ENCODE measurements at regions not wholly inside any gene's neighbourhood (a gene's known extent, or its start where the extent isn't known, plus 50 kb on each side); places are given as distances from the start of the nearest gene placed in this dataset.

DNA sequence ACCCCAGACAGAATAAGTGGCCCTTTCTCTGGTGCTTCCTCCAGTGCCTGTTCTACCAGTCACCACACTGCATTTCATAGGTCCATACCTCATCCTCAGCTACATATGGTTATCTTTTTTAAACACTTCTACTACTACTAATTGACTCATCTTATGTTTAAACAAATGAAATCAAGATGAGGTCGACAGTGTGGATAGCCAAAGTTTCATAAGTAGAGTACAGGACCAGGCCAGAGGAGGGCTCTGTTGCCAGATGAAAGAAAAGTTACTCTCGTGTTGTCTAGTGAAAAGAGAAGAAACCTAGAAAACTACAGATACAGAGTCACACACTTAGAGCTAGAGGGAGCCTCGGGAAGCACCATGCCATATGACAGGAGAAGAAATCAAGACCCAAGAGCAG, 296.1 kb downstream of the VPS13C start:
- no peaks in the 10 kb centered on the region for H3K27me3 Mint-ChIP-seq (ENCODE audit: low read depth)
- no peaks in the 10 kb centered on the region for H3K36me3 Mint-ChIP-seq (ENCODE audit: low read depth)
- TF ChIP-seq CTCF (conservative IDR thresholded peaks at IDR 0.05) = no peak
- peaks cover 13% of the 10 kb centered on the region for H3K4me1 Mint-ChIP-seq
- no peak for DNase-seq (ENCODE audit: low read depth, low spot score)
- H3K27ac Mint-ChIP-seq (ENCODE audit: unreplicated experiment) = no peak overlapping the region
- H3K9me3 Mint-ChIP-seq = no peaks in the 10 kb centered on the region
- no peak overlapping the region for H3K4me3 Mint-ChIP-seq

DNA sequence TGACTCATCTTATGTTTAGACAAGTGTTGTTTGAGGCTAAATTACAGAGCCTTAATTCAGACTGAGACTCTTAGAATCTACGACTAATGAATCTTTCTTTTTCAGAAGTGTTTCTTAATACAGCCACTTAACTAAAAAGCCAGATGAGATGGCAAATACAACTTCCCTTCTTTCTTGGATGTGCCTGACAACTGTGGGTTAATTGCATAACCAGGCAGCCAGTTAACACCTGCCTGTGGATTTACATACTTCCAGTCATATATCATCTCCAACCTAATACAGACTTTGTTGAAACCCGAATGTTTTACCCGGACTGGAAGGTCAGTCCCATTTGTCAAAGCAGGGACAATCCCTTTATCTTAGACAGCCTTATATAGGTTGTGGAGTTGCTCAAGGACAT, 297.6 kb downstream of the VPS13C start:
- TF ChIP-seq CTCF (conservative IDR thresholded peaks at IDR 0.05) = no peak
- peaks cover 13% of the 10 kb centered on the region for H3K4me1 Mint-ChIP-seq
- DNase-seq (ENCODE audit: low read depth, low spot score) = no peak
- H3K27me3 Mint-ChIP-seq (ENCODE audit: low read depth) = no peaks in the 10 kb centered on the region
- H3K27ac Mint-ChIP-seq (ENCODE audit: unreplicated experiment) = no peak overlapping the region
- H3K4me3 Mint-ChIP-seq = no peak overlapping the region
- H3K36me3 Mint-ChIP-seq (ENCODE audit: low read depth) = no peaks in the 10 kb centered on the region
- no peaks in the 10 kb centered on the region for H3K9me3 Mint-ChIP-seq

DNA sequence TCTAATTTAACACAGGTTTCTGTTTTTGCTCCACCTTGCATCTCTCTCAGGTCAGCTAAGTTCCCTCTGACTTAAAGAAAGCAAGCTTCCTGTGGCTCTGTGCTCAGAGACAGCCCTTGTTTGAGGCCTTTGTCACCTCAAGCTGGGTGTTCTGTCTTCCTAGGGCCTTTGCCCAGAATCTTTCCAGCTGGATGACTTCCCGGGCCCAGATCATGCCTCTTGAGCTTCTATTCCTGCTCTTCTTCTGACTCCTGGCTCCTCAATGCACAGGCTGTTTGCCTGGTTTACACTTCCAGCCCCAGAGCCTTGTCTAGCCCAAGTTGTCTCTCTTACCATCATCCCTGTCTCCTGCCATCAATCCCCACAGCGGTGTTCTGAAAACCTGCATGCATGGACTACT, 300.6 kb downstream of the VPS13C start:
- H3K4me1 Mint-ChIP-seq = peaks cover 5% of the 10 kb centered on the region
- H3K27me3 Mint-ChIP-seq (ENCODE audit: low read depth) = no peaks in the 10 kb centered on the region

DNA sequence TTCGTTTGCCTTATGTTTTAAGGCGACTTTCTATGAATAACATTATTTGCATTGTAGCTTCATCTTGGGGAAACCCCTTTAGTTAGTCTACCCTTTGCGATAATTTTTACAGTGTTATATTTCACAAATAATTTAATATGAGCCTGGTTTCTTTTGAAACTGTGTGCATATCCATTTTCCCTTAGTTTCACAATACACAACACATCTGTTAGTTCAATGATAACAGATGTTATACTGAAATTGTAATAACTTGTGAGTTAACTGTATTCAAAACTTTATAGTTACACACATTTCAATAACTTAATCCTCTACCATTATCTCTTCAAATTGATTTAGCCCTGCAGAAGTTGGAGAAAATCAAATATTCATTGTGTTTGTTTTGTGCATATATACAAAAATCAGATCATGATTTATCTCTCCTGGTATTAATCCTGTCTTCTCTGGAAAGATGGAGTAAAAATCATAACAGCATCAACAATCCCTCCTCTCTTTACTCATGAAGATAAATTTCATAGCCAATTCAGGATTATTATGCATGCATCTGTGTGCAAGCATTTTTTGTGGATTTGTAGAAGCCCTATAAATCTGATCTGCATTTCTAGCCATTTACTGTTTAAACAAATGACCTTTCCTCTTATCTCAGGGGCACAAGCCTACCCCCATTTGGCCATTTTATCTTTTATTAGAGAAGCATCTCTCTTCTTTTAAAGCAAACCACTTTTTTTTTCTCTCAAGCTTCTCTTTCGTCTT, 304.0 kb downstream of the VPS13C start:
- Mint-ChIP-seq H3K9me3 (no peaks in the 10 kb centered on the region), H3K27ac (ENCODE audit: unreplicated experiment) (no peak overlapping the region), H3K36me3 (ENCODE audit: low read depth) (no peaks in the 10 kb centered on the region), H3K27me3 (ENCODE audit: low read depth) (no peaks in the 10 kb centered on the region), H3K4me1 (no peaks in the 10 kb centered on the region), H3K4me3 (no peak overlapping the region)
- DNase-seq (ENCODE audit: low read depth, low spot score) = no peak
- TF ChIP-seq CTCF (conservative IDR thresholded peaks at IDR 0.05) = no peak

More for the DNA sequence above, 300.6 kb downstream of the VPS13C start:
- Mint-ChIP-seq H3K9me3 (no peaks in the 10 kb centered on the region), H3K27ac (ENCODE audit: unreplicated experiment) (no peak overlapping the region), H3K36me3 (ENCODE audit: low read depth) (no peaks in the 10 kb centered on the region), H3K4me3 (no peak overlapping the region)
- DNase-seq (ENCODE audit: low read depth, low spot score) = no peak
- TF ChIP-seq CTCF (conservative IDR thresholded peaks at IDR 0.05) = no peak

DNA sequence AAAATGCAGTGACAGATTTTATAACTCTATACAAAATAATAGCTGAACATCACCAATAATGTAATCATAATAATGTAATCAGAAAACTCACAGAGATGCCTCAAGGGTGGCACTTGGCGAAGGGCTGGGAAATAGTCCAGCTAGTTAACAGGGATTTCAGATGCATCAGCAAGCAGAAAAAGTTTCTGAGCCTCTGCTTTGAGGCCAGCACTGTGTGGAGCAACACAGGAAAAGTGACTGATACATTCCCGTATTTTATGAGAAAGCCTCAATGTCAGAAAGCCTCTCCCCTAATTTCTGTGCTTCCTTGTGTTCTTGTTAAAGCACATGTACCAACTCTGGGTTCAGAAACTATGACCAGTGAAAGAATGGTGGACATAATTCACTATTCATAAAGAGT, 304.8 kb downstream of the VPS13C start:
- Mint-ChIP-seq H3K36me3 (ENCODE audit: low read depth) (no peaks in the 10 kb centered on the region), H3K27me3 (ENCODE audit: low read depth) (no peaks in the 10 kb centered on the region), H3K4me3 (no peak overlapping the region), H3K9me3 (no peaks in the 10 kb centered on the region), H3K27ac (ENCODE audit: unreplicated experiment) (no peak overlapping the region), H3K4me1 (no peaks in the 10 kb centered on the region)
- no peak for TF ChIP-seq CTCF (conservative IDR thresholded peaks at IDR 0.05)
- no peak for DNase-seq (ENCODE audit: low read depth, low spot score)
